Left hindlimb (tissue), 1 donor: ENCODE measurements at regions not wholly inside any gene's neighbourhood (a gene's known extent, or its start where the extent isn't known, plus 50 kb on each side); places are given as distances from the start of the nearest gene placed in this dataset.

Experiments
- DNase-seq: peaks from one replicate; pipeline ENCODE4 v3.0.0-alpha.2; 2018

DNA sequence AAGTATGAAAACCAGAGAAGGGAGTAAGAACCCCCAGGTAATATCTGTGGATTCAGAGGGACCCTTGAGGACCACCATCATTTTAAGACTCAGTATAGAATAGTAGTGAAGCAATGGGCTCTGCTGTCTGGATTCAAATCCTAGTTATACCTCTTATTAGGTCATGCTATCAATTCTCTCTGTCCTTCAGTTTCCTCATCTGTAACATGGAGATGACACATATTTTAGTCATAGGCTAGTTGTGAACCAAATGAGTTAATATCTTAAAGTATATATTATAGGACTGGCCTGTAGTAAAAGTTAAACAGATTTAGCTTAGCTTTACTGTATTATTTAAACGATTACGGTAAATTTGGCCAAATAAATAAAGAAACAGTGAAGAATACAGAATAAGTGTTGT, 177.3 kb upstream of the GOLIM4 start:
- DNase-seq: no peak

GRCh38 chr3:168272343-168272985, 176.7 kb upstream of the GOLIM4 start:
- no peak for DNase-seq

GRCh38 chr3:168271932-168272331, 176.2 kb upstream of the GOLIM4 start:
- no peak for DNase-seq

DNA sequence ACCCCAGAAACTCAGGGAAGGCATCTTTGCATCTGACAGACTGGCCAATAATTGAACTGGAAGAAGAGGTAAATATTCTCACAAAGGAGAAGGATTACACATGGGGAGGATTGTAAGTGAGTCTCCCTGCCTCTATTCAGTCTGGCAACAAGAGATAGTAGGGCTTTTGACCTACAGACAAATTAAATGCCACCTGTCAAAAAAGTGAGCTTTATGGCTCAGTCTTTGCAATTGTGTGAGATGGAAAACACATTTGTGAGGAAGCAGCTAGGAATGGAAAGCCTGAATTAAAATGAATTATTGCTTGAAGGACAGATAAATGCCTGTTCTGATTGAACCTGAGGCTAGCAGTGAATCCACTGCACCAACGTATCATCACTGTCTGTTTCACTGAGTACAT, 173.3 kb upstream of the GOLIM4 start:
- no peak for DNase-seq

DNA sequence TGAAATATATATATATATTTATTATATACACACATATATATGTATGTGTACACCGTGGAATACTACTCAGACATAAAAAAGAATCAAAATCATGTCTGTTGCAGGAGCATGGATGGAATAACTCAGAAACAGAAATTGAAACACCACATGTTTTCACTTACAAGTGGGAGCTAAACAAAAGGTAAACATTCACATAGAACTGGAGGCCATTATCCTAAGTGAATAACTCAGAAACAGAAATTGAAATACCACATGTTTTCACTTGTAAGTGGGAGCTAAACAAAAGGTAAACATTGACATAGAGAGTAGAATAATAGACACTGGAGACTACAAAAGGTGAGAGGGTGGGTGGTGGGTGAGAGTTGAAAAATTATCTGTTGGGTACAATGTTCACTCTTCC, 171.5 kb upstream of the GOLIM4 start:
- DNase-seq: no peak

GRCh38 chr3:168266335-168266734, 170.6 kb upstream of the GOLIM4 start:
- no peak for DNase-seq

DNA sequence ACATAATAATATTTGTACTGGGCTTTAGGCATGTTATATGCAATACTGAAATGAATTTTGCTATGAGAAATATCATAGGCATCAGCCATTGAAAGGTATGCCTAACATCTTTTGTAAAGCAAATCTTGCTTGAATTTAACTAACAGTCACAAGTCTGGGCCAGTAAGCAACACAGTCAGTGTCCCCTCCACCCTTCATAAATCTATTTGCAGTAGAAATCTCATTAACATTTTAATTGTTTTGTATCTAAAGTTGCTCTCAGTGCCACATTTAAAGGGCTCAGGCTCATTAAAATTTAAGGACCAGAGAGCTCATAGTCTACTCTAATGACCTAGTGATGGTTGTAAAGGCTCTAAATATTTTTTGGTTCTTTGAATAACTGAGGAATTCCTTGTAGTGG, 167.2 kb upstream of the GOLIM4 start:
- no peak for DNase-seq

GRCh38 chr3:168260859-168261258, 165.1 kb upstream of the GOLIM4 start:
- no peak for DNase-seq

DNA sequence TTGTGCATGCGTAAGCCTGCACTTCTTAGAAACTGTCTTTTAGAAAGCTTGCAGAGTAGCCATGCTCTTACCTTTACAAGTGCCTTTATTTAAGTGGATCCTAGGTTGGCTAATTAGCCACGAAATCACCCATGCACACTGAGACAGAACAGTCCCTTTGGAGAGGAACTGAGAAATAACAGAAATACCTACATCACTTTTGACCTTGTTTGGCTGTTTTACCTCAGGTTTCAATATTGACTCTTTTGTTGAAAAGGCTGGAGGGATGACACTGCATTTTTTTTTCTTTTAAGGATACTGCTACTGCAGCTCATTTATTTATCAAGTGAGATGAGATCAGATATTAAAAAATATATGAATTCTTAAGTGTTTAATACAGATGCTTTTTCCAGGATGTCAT, 155.6 kb upstream of the GOLIM4 start:
- no peak for DNase-seq

DNA sequence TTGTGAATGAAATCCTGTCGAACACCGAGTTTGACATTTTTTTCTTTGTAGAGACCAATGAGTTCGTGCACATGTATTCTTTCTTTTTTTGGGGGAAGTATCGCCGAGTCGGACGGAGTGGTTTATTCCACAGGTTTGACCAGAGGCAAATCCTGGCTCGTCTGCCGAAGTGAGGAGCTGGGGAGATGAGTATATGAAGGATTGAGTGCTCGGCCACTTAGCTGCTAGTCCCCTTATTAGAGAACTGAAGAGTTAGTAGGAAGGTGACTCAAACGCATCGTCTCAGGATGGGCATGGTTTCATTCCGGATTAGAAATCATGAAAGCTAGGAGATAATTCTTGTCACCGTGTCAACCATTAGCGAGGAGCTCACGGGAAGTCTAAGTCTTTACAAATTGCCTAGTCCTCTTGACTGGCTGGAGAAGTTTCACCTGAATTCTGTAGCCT, 154.7 kb upstream of the GOLIM4 start:
- no peak for DNase-seq

DNA sequence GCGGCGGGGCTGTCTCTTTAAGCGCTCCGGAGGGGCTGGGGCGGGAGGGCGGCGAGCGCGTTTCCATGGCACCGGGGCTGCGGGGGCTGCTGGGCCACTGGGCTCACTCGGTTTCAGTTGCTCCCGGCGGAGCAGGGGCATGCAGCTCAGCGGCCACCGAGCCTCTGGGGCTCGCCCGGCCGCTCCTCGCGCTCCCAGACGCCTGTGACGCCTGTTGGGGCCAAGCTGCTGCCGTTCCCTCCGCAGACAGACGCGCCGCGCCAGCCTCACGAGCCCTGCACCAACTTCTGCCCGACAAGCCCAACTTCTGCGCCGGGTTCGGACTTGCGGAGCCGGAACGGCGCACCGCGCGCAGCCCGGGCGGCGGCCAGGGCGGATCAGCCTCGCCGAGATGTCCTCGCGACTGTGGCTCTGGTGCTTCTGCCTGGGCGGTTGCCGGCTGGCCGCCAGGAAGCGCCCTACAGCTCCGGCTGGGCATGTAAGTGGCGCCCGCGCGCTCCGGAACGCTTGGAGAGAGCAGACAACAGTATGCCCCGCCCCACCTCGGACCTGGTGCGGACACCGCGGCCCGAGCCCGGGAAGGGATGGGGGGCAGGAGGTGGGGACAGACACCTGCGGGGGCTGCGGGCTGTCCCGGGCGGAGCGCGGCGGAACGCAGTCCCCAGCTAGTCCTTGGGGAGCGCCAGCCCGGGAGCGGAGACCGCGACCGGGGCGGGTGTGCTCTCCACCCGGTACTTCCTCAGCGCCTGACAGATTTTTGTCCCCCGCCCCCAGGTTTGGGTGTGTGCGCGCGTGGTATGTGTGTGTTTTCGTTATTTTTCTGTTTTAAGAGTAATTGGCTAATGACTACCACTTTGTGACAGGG, 154.1 kb upstream of the GOLIM4 start:
- peak; percentile 73 for DNase-seq

- peak; percentile 38 for DNase-seq
Observed at GRCh38 chr3:168249205-168249549, 153.5 kb upstream of the GOLIM4 start.

- peak; percentile 55 for DNase-seq
Observed at GRCh38 chr3:168248383-168249204, 152.9 kb upstream of the GOLIM4 start.

- no peak for DNase-seq
Observed at GRCh38 chr3:168241156-168241555, 145.4 kb upstream of the GOLIM4 start.

DNA sequence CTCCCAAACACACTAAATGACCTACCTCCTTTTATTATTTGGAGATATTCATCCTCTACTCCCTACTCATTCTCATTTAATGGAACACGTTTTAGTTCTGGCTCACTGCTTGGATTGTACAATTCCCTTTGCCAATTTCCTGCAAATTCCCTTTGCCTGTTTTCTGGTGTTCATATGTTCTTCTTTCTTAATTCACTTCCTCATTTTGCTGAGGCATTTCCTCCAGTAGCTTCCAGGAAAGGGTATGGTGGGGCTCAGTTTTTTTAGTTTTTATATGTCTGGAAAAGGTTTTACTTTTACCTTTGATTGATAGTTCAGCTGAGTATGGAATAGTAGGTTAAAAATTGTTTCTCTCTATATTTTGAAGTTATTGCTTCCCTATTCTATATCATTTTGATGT, 143.6 kb upstream of the GOLIM4 start:
- no peak for DNase-seq

DNA sequence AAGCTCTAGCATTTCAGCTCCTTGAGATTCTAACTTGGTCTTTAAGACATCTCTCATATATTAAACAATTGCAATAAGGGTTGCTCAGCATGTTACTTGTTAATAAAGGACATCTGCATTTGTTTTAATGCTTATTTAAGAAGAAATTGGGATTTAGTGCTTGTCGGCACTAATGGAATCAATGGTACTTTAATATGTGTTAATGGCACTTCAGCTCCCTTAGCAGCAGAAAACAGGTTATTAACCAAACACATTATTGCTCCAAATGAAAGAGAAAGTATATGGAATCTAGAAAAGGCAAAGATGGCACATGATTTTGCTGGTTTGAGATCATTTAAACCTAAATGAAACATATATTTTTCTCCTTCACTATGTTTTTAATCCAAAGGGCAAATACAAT, 137.3 kb upstream of the GOLIM4 start:
- no peak for DNase-seq

DNA sequence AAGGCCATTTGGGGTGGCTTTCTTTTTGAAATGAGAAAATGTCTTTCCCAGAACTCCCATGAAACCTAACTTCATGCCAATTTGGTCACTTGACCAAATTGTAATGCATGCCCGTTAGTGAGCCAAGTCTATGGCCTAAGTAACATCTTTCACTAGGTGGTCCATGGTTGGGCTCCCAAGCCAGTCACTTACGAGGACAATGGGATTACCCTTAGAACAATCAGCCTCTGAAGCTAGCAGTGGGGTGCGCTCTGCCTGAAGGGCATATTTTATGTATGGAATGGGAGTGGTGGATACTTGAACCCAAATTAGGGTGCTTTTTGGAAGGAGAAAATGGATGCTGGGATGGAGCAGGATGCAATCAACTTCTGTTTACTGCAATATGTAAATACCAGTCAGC, 127.4 kb upstream of the GOLIM4 start:
- no peak for DNase-seq

- DNase-seq: no peak
Observed at GRCh38 chr3:168220556-168220955, 124.8 kb upstream of the GOLIM4 start.

DNA sequence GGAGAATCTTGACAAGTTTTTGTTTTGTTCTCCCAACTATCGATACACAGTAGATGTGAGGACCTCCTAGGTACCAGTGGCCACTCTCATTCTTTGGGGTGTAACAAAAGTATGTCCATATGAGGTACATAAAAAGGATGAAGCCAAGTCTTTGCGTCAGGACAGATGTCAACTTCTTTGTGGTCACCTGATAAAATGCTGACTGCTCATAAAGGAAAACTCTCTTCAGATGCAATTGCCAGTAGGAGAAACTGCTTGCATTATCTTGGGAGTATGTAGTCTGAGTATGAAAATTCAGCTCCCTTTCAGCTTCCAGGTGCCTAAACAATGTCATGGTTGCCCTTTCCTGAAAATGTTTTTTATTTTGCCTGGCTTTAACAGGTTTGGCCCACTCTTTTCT, 123.8 kb upstream of the GOLIM4 start:
- no peak for DNase-seq

- no peak for DNase-seq
Observed at GRCh38 chr3:168218600-168218999, 122.9 kb upstream of the GOLIM4 start.

DNA sequence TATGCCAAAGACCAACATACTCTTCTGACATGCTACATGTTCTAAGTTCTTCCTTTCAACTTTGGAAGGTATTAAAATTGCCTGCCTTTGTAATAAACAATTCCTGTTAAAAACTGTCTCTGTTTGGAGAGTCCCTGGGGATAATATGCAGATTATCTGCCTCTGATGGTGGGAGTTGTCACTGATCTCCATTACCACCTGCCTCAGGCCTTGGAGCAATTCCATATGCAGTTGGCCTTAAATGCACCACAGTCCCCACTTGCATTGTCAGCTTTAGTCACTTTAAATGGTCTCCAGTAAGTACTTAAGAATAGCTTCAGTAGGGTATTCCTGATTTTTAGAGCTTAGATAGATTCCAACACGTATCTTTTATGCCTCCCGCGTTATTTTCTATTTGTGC, 121.1 kb upstream of the GOLIM4 start:
- no peak for DNase-seq

DNA sequence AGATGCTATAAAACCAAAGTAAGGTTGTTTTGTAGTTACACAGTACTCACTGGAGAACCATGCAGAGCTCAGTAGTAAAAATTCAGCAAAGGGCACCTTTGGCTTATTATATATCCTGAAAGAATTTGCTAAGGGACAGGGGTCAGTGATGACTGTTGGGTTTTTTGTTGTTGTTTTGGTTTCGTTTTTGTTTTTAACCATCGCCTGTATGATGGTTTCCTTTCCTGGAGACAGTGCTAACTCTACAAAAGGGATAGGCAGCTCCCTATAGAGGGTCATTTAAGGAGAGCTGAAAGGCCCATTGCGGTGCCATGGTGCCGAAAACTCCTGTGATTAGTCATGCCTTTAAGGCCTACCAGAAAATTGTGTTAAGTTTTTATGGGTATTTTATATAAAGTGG, 118.2 kb upstream of the GOLIM4 start:
- DNase-seq: no peak

DNA sequence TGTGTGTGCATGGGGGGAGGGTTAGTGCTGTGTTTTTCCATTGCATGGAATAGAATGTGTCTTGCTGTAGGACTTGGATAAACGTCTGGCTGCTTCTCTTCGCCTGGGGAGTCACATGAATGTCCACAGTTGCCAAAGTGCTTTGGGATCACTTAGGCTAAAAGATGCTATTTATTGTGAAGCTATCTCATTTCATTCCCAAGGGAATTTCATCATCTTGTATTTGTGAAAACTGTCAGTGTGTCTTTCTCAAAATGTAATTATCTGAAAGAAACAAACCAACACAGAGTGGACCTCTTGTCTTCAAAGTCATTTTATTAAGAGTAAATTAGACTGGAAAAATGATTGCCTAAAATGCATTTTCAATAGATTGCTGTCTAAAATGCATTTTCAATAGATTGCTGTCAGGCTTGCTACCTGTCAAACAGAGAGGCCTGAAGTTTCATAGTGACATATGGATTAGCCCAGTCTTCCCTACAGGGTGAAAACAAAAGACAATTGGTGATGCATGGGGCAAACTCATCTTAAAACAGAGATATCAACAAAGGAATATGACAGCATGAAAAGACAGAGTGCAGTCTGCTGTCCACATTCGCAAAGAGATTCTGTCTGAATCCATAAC, 117.1 kb upstream of the GOLIM4 start:
- no peak for DNase-seq
